ENCODE measurements at regions not wholly inside any gene's neighbourhood (a gene's known extent, or its start where the extent isn't known, plus 50 kb on each side); places are given as distances from the start of the nearest gene placed in this dataset.
A peak's percentile ranks its signal among the peaks of the same experiment; 100 is the strongest.

- H3K4me1 ChIP-seq (ENCODE audit: control insufficient read depth, insufficient read depth, low read length) = peaks cover 28% of the 10 kb centered on the region
- intact Hi-C loops (cut with micrococcal nuclease) = no loop called here
- DNase-seq (no peak), ATAC-seq (no peak)
- no peaks in the 10 kb centered on the region for H3K9me3 Mint-ChIP-seq
- H3K9me3 ChIP-seq (ENCODE audit: control insufficient read depth, insufficient read depth, low read length) = no peaks in the 10 kb centered on the region
- no peak overlapping the region for H3K4me3 ChIP-seq (ENCODE audit: low read length)
- H3K4me1 Mint-ChIP-seq = peaks cover 31 to 33% of the 10 kb centered on the region in 2 donors
- H3K27me3 ChIP-seq (ENCODE audit: control insufficient read depth, insufficient read depth, low read length) = no peaks in the 10 kb centered on the region
- no peaks in the 10 kb centered on the region for H3K27me3 Mint-ChIP-seq (ENCODE audit: low read depth in 2 of 2)
- TF ChIP-seq CTCF (IDR thresholded peaks at IDR 0.05) = no peak
- WGBS (ENCODE audit: insufficient coverage) = 97% methylated on average over 6 of the region's 7 CpGs
- H3K36me3 ChIP-seq (ENCODE audit: control insufficient read depth, insufficient read depth, low read length) = no peaks in the 10 kb centered on the region
- no peak overlapping the region for H3K4me3 Mint-ChIP-seq
- no peak overlapping the region for H3K27ac ChIP-seq (ENCODE audit: low read length)
- H3K27ac Mint-ChIP-seq = no peak overlapping the region
- H3K36me3 Mint-ChIP-seq = no peaks in the 10 kb centered on the region
Measured at GRCh38 chr15:31169558-31169957, 68.0 kb upstream of the TRPM1 start.

DNA sequence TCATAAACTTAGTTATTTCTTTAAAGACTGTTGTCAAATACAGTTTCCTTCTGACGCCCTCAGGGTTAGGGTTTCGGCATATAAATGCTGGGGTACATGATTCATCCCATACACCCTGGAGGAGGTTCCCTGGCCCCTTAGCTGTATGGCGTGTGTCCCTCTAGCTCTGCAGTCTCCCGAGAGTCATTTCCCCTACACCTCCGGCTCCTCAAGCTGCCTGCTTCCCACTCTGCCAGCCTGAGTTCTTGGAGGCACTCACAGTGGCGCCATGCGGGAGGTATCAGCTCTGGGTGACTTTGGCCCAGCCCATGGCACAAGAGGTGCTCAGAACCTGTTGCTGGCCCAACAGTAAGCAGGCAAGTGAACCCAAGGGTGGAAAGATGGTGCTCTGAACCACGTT, 70.2 kb upstream of the TRPM1 start:
- Mint-ChIP-seq H3K27ac (peak overlapping the region; percentile 26 to 53), H3K9me3 (no peaks in the 10 kb centered on the region), H3K4me1 (peaks cover 31 to 34% of the 10 kb centered on the region in 2 donors), H3K36me3 (no peaks in the 10 kb centered on the region), H3K4me3 (no peak overlapping the region), H3K27me3 (ENCODE audit: low read depth in 2 of 2) (no peaks in the 10 kb centered on the region)
- DNase-seq = no peak
- H3K27me3 ChIP-seq (ENCODE audit: control insufficient read depth, insufficient read depth, low read length) = no peaks in the 10 kb centered on the region
- no peak for ATAC-seq
- H3K9me3 ChIP-seq (ENCODE audit: control insufficient read depth, insufficient read depth, low read length) = no peaks in the 10 kb centered on the region
- no peak overlapping the region for H3K4me3 ChIP-seq (ENCODE audit: low read length)
- no peak overlapping the region for H3K27ac ChIP-seq (ENCODE audit: low read length)
- 95% methylated on average over 8 of the region's 8 CpGs for WGBS (ENCODE audit: insufficient coverage)
- no peaks in the 10 kb centered on the region for H3K36me3 ChIP-seq (ENCODE audit: control insufficient read depth, insufficient read depth, low read length)
- intact Hi-C loops (cut with micrococcal nuclease) = no loop called here
- no peak for TF ChIP-seq CTCF (IDR thresholded peaks at IDR 0.05)
- peaks cover 26% of the 10 kb centered on the region for H3K4me1 ChIP-seq (ENCODE audit: control insufficient read depth, insufficient read depth, low read length)

DNA sequence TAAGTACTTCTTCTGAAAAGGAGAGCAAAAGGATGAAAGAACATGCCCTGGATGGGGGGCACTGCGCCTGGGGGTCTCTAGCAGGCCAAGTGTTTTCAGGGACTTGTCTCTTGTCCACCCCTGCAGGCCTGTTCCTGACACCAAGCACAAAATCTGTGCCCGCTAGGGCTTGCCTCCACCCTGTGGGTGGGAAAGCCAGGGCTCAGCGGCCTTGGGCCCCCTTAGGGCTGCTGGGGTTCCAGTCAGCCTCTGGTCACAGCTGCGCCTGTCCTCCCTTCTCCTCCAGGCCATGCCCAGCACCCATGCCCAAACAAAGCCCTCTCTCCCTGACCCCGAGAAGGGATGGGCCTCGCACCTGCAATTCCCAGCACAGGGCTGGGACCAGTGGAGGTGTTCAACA, 71.1 kb upstream of the TRPM1 start:
- intact Hi-C loops (cut with micrococcal nuclease) = no loop called here
- Mint-ChIP-seq H3K9me3 (no peaks in the 10 kb centered on the region), H3K36me3 (no peaks in the 10 kb centered on the region), H3K27ac (no peak overlapping the region), H3K4me1 (peaks cover 22 to 25% of the 10 kb centered on the region in 2 donors), H3K4me3 (no peak overlapping the region), H3K27me3 (ENCODE audit: low read depth in 2 of 2) (no peaks in the 10 kb centered on the region)
- ATAC-seq (no peak), DNase-seq (no peak)
- WGBS (ENCODE audit: insufficient coverage) = 95% methylated on average over 6 of the region's 6 CpGs
- no peak for TF ChIP-seq CTCF (IDR thresholded peaks at IDR 0.05)
- H3K36me3 ChIP-seq (ENCODE audit: control insufficient read depth, insufficient read depth, low read length) = no peaks in the 10 kb centered on the region
- no peaks in the 10 kb centered on the region for H3K9me3 ChIP-seq (ENCODE audit: control insufficient read depth, insufficient read depth, low read length)
- H3K27ac ChIP-seq (ENCODE audit: low read length) = no peak overlapping the region
- H3K4me3 ChIP-seq (ENCODE audit: low read length) = no peak overlapping the region
- H3K27me3 ChIP-seq (ENCODE audit: control insufficient read depth, insufficient read depth, low read length) = no peaks in the 10 kb centered on the region
- peaks cover 19% of the 10 kb centered on the region for H3K4me1 ChIP-seq (ENCODE audit: control insufficient read depth, insufficient read depth, low read length)

DNA sequence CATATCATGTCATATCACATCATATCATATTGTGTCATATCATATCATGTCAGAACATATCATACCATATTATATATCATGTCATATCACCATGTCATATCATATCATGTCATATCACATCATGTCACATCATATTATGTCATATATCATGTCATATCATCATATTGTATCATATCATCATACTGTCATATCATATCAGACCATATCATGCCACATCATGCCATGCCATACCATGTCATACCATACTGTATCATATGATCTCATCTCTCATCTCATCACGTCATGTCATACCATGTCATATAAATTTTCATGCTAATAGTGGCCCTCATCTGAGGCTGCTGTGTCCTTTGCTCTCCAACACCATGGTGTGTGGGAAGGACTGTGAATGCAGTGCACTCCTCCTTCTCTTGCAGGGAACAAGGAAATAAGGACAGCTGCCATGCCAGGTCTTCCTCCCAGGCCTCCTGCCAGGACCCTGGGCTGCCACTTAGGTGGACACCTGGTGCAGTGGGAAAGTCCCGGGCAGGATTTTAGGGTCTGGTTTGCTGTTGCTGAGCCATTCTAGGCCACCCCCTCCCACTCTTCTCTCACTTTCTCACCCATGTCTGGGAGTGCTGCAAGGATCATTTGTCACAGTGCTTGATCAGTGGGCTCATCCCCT, 72.4 kb upstream of the TRPM1 start:
- H3K27me3 ChIP-seq (ENCODE audit: control insufficient read depth, insufficient read depth, low read length) = no peaks in the 10 kb centered on the region
- Mint-ChIP-seq H3K4me3 (no peak overlapping the region), H3K27me3 (ENCODE audit: low read depth in 2 of 2) (no peaks in the 10 kb centered on the region), H3K4me1 (peaks cover 17 to 20% of the 10 kb centered on the region in 2 donors), H3K27ac (no peak overlapping the region), H3K9me3 (no peaks in the 10 kb centered on the region), H3K36me3 (no peaks in the 10 kb centered on the region)
- 100% methylated on average over 2 of the region's 2 CpGs for WGBS (ENCODE audit: insufficient coverage)
- peaks cover 11% of the 10 kb centered on the region for H3K4me1 ChIP-seq (ENCODE audit: control insufficient read depth, insufficient read depth, low read length)
- H3K27ac ChIP-seq (ENCODE audit: low read length) = no peak overlapping the region
- H3K36me3 ChIP-seq (ENCODE audit: control insufficient read depth, insufficient read depth, low read length) = no peaks in the 10 kb centered on the region
- ATAC-seq (no peak), DNase-seq (no peak)
- intact Hi-C loops (cut with micrococcal nuclease) = no loop called here
- H3K9me3 ChIP-seq (ENCODE audit: control insufficient read depth, insufficient read depth, low read length) = no peaks in the 10 kb centered on the region
- no peak overlapping the region for H3K4me3 ChIP-seq (ENCODE audit: low read length)
- no peak for TF ChIP-seq CTCF (IDR thresholded peaks at IDR 0.05)

Data from natural killer cell (primary cell).